Mammary epithelial cell (primary cell): ENCODE measurements at regions not wholly inside any gene's neighbourhood (a gene's known extent, or its start where the extent isn't known, plus 50 kb on each side); places are given as distances from the start of the nearest gene placed in this dataset.

ENCODE experiments used
- CTCF ChIP-seq, 2 donors: IDR thresholded peaks in 1 of 2; conservative IDR thresholded peaks in 1 of 2; 2 replicates each; pipeline ENCODE4 v1.5.1; 2011 to 2012; ENCODE audit warnings: inconsistent platforms in 2 of 2, low read length in 2 of 2, mild to moderate bottlenecking in 2 of 2, control low read depth in 1 of 2, low read depth in 1 of 2; ENCODE audit not compliant: insufficient read depth in 1 of 2; ENCODE audit errors: extremely low read depth in 1 of 2
- EZH2 ChIP-seq: IDR thresholded peaks from 2 replicates; pipeline ENCODE4 v1.6.1; 2012; ENCODE audit warnings: low read length, inconsistent platforms, borderline replicate concordance

GRCh38 chrX:126985981-126986380 lies 166.5 kb downstream of the PRR32 start:
- TF ChIP-seq EZH2 (no peak), CTCF (conservative IDR thresholded peaks at IDR 0.05 in 1 of 2, IDR thresholded peaks at IDR 0.05 in 1 of 2; ENCODE audit: extremely low read depth in 1 of 2, insufficient read depth in 1 of 2, low read depth in 1 of 2, low read length in 2 of 2) (no peak)
